ENCODE measurements at regions not wholly inside any gene's neighbourhood (a gene's known extent, or its start where the extent isn't known, plus 50 kb on each side); places are given as distances from the start of the nearest gene placed in this dataset.

DNA sequence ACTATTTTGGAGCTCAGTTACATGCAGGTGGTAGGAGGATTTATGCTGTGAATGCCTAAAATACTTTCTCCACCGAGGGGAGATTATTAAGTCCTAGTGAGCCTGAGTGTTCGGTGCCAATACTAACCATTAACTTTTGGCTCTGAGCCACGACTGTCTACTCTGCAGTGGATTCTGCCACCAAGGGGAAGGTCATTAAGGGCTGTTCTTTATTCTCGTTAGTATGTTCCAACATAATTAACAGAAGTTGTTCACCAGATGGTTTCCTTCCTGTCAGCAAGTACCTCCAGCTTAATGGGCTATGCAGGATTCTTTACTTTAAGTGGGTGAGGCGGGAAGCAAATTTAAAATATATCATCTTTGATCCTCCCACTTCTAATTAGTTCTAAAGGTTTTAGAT lies 326.3 kb downstream of the BMP4 start:
- no peak for DNase-seq
- H3K9me3 ChIP-seq = no peaks in the 10 kb centered on the region
- TF ChIP-seq POLR2A (IDR thresholded peaks at IDR 0.05) (no peak), EP300 (IDR thresholded peaks at IDR 0.05) (no peak)
- TF ChIP-seq, protein P1, sequence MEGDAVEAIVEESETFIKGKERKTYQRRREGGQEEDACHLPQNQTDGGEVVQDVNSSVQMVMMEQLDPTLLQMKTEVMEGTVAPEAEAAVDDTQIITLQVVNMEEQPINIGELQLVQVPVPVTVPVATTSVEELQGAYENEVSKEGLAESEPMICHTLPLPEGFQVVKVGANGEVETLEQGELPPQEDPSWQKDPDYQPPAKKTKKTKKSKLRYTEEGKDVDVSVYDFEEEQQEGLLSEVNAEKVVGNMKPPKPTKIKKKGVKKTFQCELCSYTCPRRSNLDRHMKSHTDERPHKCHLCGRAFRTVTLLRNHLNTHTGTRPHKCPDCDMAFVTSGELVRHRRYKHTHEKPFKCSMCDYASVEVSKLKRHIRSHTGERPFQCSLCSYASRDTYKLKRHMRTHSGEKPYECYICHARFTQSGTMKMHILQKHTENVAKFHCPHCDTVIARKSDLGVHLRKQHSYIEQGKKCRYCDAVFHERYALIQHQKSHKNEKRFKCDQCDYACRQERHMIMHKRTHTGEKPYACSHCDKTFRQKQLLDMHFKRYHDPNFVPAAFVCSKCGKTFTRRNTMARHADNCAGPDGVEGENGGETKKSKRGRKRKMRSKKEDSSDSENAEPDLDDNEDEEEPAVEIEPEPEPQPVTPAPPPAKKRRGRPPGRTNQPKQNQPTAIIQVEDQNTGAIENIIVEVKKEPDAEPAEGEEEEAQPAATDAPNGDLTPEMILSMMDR (IDR thresholded peaks at IDR 0.05) = no peak
- no peaks in the 10 kb centered on the region for H3K27me3 ChIP-seq
- no peaks in the 10 kb centered on the region for H3K4me1 ChIP-seq (ENCODE audit: insufficient read depth)
- 14 to 22% (median 19%) methylated on average over 5 of the region's 5 CpGs for WGBS, 3 donors
- H3K4me3 ChIP-seq = no peak overlapping the region
- H3K27ac ChIP-seq = no peak overlapping the region
- intact Hi-C loops (cut with DNase I) = no loop called here
- no peaks in the 10 kb centered on the region for H3K36me3 ChIP-seq

DNA sequence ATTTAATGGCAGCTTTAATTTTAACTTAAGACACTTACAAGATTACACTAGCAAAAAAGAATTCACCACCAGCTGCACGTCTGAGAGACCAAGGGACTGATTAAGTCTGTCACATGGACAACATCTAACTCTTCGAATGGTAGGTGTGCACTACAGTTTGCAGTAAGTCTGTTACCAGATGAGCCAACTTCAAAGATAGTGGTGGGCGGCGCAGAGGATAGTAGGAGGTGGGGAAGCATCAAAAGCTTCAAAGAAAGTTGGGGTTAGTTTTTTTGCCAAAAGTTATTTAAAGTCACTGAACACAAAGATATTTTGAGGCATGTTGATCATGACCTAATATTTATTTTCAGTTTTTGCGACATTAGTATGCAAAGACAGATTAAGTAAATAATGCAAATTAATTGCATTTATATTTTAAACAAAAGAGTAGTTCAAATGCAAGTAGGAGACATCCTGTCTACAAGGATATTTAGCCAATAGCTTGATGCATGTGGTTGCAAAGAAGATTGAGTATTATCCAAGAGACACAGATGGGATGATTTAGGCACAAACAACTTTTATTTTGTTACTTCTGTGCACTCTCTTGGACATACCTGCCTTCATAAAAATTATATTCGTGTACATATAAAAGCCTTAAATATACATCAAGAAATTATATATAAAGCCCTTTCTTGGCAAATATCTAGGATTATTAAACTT lies 327.7 kb downstream of the BMP4 start:
- TF ChIP-seq, protein P1 (IDR thresholded peaks at IDR 0.05) = no peak
- TF ChIP-seq POLR2A (IDR thresholded peaks at IDR 0.05) = no peak
- TF ChIP-seq EP300 (IDR thresholded peaks at IDR 0.05) = no peak
- DNase-seq = no peak
- 44 to 56% (median 54%) methylated on average over 6 of the region's 6 CpGs for WGBS, 3 donors
- Histone ChIP-seq H3K4me1 (ENCODE audit: insufficient read depth) (no peaks in the 10 kb centered on the region), H3K27me3 (no peaks in the 10 kb centered on the region), H3K27ac (no peak overlapping the region), H3K4me3 (no peak overlapping the region), H3K36me3 (no peaks in the 10 kb centered on the region), H3K9me3 (no peaks in the 10 kb centered on the region)
- intact Hi-C loops (cut with DNase I) = no loop called here

DNA sequence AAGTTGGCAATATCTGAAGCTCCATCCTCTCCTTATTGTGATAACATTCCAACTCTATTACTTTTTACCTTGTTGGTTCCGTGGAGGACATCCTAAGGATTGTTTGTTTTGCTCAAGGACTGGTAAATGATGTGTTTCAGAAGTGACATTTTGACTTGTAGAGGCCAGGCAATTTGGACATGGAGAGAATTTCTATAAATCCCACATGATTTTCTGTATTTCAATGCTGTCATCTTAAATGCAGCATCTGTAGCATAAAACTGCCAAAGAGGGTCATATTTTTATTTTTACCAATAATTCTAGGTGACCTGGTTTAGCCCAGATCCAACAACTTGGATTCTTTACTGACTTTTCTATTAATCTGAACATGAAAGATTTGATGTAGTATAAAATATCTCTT lies 328.4 kb downstream of the BMP4 start:
- intact Hi-C loops (cut with DNase I) = no loop called here
- DNase-seq = no peak
- TF ChIP-seq EP300 (IDR thresholded peaks at IDR 0.05) = no peak
- TF ChIP-seq, protein P1 (IDR thresholded peaks at IDR 0.05) = no peak

DNA sequence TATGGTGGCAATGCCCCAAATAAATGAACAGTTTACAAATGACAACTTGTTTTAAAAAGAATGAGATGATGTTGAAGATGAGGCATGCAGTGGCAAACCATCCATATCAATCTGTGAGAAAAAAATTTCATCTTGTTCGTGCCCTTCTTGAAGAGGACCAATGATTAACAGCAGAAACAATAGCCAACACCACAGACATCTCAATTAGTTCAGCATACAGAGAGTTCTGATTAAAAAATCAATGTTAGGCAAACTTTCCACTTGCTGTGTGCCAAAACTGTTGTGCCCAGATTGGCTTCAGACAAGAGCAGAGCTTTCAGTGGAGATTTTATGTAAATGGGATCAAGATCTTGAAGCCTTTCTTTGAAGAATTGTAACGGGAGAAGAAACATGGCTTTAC lies 329.9 kb downstream of the BMP4 start:
- no peaks in the 10 kb centered on the region for H3K36me3 ChIP-seq
- no peaks in the 10 kb centered on the region for H3K9me3 ChIP-seq
- DNase-seq = no peak
- H3K4me1 ChIP-seq (ENCODE audit: insufficient read depth) = no peaks in the 10 kb centered on the region
- no peaks in the 10 kb centered on the region for H3K27me3 ChIP-seq
- no peak overlapping the region for H3K4me3 ChIP-seq
- WGBS, 3 donors = 92 to 97% (median 96%) methylated on average over 2 of the region's 2 CpGs
- TF ChIP-seq, protein P1 (IDR thresholded peaks at IDR 0.05) = no peak
- TF ChIP-seq EP300 (IDR thresholded peaks at IDR 0.05) = no peak
- intact Hi-C loops (cut with DNase I) = no loop called here
- H3K27ac ChIP-seq = no peak overlapping the region

More for the DNA sequence above, 328.4 kb downstream of the BMP4 start:
- no peaks in the 10 kb centered on the region for H3K27me3 ChIP-seq
- no peaks in the 10 kb centered on the region for H3K4me1 ChIP-seq (ENCODE audit: insufficient read depth)
- no peaks in the 10 kb centered on the region for H3K36me3 ChIP-seq
- WGBS, 3 donors = 82 to 97% (median 83%) methylated on average over 1 of the region's 1 CpG
- no peaks in the 10 kb centered on the region for H3K9me3 ChIP-seq
- H3K27ac ChIP-seq = no peak overlapping the region
- H3K4me3 ChIP-seq = no peak overlapping the region

All from ovary (tissue), 7 donors.